H1 (cell line): ENCODE measurements at regions not wholly inside any gene's neighbourhood (a gene's known extent, or its start where the extent isn't known, plus 50 kb on each side); places are given as distances from the start of the nearest gene placed in this dataset.
"Not testable (repeated sequence)": the region's sequence is repeated elsewhere in the genome, so short reads cannot be mapped to it uniquely, and the experiment has no call there.

Experiments
- CTCF ChIA-PET: fragments of 300-600 bp; sonication (Branson Sonifier 250); formaldehyde crosslinking; loops from one replicate; lab custom pipeline; 2021; ENCODE audit not compliant: partially characterized antibody; lab: Charles Lee
- POLR2A ChIA-PET: fragments of 300-600 bp; sonication (Branson Sonifier 250); formaldehyde crosslinking; loops from one replicate; lab custom pipeline; 2021; ENCODE audit warnings: inconsistent platforms; ENCODE audit not compliant: partially characterized antibody; lab: Charles Lee
- DNase-seq, 2 experiments: peaks; one replicate each; pipeline versions ENCODE4 v3.0.0 to v3.0.0-alpha.2; 2010 to 2022; ENCODE audit warnings: low spot score in 2 of 2, low read depth in 1 of 2, mixed read lengths in 1 of 2
- FAIRE-seq: peaks from 2 replicates; lab custom pipeline; 2011; peaks lifted over from hg19 to GRCh38; lab: Jason Lieb, UNC
- H2AFZ ChIP-seq: 2 replicates; pipeline ENCODE4 v1.8.1; 2012; ENCODE audit warnings: low read length, inconsistent platforms
- H2AK5ac ChIP-seq: 2 replicates; pipeline ENCODE4 v1.6.1; 2013; ENCODE audit warnings: low read depth, low read length
- H2BK120ac ChIP-seq: replicated peaks from 2 replicates; pipeline ENCODE3; 2013; ENCODE audit warnings: low read depth, low read length, inconsistent platforms
- H2BK12ac ChIP-seq: 2 replicates; pipeline ENCODE4 v1.6.1; 2013; ENCODE audit warnings: low read depth, low read length
- H2BK15ac ChIP-seq: 2 replicates; pipeline ENCODE4 v1.6.1; 2013; ENCODE audit warnings: low read length
- H2BK20ac ChIP-seq: 2 replicates; pipeline ENCODE4 v1.6.1; 2013; ENCODE audit warnings: low read length
- H2BK5ac ChIP-seq: 2 replicates; pipeline ENCODE4 v1.6.1; 2013; ENCODE audit warnings: low read depth, low read length
- H3K14ac ChIP-seq: 2 replicates; pipeline ENCODE4 v1.6.1; 2013; ENCODE audit warnings: inconsistent platforms; ENCODE audit not compliant: insufficient read length
- H3K18ac ChIP-seq: 2 replicates; pipeline ENCODE4 v1.6.1; 2013; ENCODE audit warnings: low read length; ENCODE audit errors: extremely low read depth
- H3K23ac ChIP-seq: 2 replicates; pipeline ENCODE4 v1.6.1; 2013; ENCODE audit warnings: inconsistent platforms; ENCODE audit not compliant: insufficient read length
- H3K23me2 ChIP-seq: 2 replicates; pipeline ENCODE4 v1.6.1; 2013; ENCODE audit warnings: low read depth, low read length
- H3K27ac ChIP-seq: 2 replicates; pipeline ENCODE4 v1.6.1; 2011; ENCODE audit warnings: low read depth, low read length, inconsistent platforms
- H3K27me3 ChIP-seq, 4 experiments: replicated peaks in 1 of 4; 1 replicate in 1 of 4; 2 replicates in 3 of 4; pipeline versions ENCODE4 v1.6.1 to v1.8.1; 2011 to 2013; ENCODE audit warnings: low read length in 3 of 4, mild to moderate bottlenecking in 3 of 4, inconsistent platforms in 2 of 4, mixed read lengths in 2 of 4, moderate library complexity in 1 of 4; ENCODE audit not compliant: control insufficient read depth in 3 of 4, insufficient read depth in 3 of 4; ENCODE audit errors: extremely low read depth in 1 of 4
- H3K36me3 ChIP-seq, 4 experiments: 2 replicates each; pipeline versions ENCODE4 v1.6.1 to v1.8.1; 2011 to 2013; ENCODE audit warnings: mild to moderate bottlenecking in 4 of 4, low read length in 3 of 4, moderate library complexity in 2 of 4, control low read depth in 1 of 4, inconsistent platforms in 1 of 4; ENCODE audit not compliant: insufficient read depth in 4 of 4, control insufficient read depth in 2 of 4
- H3K4ac ChIP-seq: replicated peaks from 2 replicates; pipeline ENCODE3; 2013; ENCODE audit warnings: low read length, low read depth, mixed read lengths, inconsistent platforms; ENCODE audit not compliant: insufficient read length
- H3K4me1 ChIP-seq, 4 experiments: replicated peaks in 1 of 4; 1 replicate in 1 of 4; 2 replicates in 3 of 4; pipeline versions ENCODE4 v1.6.1 to v1.8.1; 2011 to 2013; ENCODE audit warnings: low read length in 3 of 4, inconsistent platforms in 2 of 4, mixed read lengths in 1 of 4; ENCODE audit not compliant: insufficient read depth in 4 of 4, control insufficient read depth in 3 of 4
- H3K4me2 ChIP-seq, 2 experiments: 2 replicates each; pipeline versions ENCODE4 v1.6.1 to v1.8.1; 2011 to 2013; ENCODE audit warnings: low read depth in 2 of 2, low read length in 2 of 2, control low read depth in 1 of 2, inconsistent platforms in 1 of 2, mild to moderate bottlenecking in 1 of 2; ENCODE audit not compliant: insufficient read depth in 1 of 2
- H3K4me3 ChIP-seq, 4 experiments: fragments of 200-600, 300-600 bp in 1 of 4; sonication (generic), shearing (Covaris generic), sonication (Bioruptor Twin) in 1 of 4; 2 replicates each; pipeline versions ENCODE4 v1.5.1 to v1.8.1; 2011 to 2016; ENCODE audit warnings: low read length in 4 of 4, low read depth in 3 of 4, control low read depth in 2 of 4, inconsistent platforms in 2 of 4, mild to moderate bottlenecking in 2 of 4, mixed read lengths in 1 of 4, moderate library complexity in 1 of 4; ENCODE audit not compliant: insufficient read depth in 2 of 4; ENCODE audit errors: extremely low read depth in 1 of 4
- H3K56ac ChIP-seq: replicated peaks from 2 replicates; pipeline ENCODE3; 2013; ENCODE audit warnings: low read depth, mild to moderate bottlenecking, mixed read lengths, low read length, inconsistent platforms; ENCODE audit not compliant: insufficient read length
- H3K79me1 ChIP-seq: 2 replicates; pipeline ENCODE4 v1.6.1; 2013; ENCODE audit warnings: low read depth, low read length, control low read depth
- H3K79me2 ChIP-seq, 2 experiments: 2 replicates each; pipeline versions ENCODE4 v1.6.1 to v1.8.1; 2012 to 2013; ENCODE audit warnings: low read length in 2 of 2, mild to moderate bottlenecking in 2 of 2, inconsistent platforms in 1 of 2; ENCODE audit not compliant: insufficient read depth in 2 of 2, control insufficient read depth in 1 of 2
- H3K9ac ChIP-seq, 4 experiments: replicated peaks in 1 of 4; 1 replicate in 1 of 4; 2 replicates in 3 of 4; pipeline versions ENCODE4 v1.6.1 to v1.8.1; 2011 to 2013; ENCODE audit warnings: low read depth in 3 of 4, low read length in 3 of 4, control low read depth in 2 of 4, mild to moderate bottlenecking in 2 of 4, moderate library complexity in 2 of 4, inconsistent platforms in 1 of 4; ENCODE audit errors: extremely low read depth in 1 of 4
- H3K9me3 ChIP-seq, 2 experiments: 2 replicates each; pipeline versions ENCODE4 v1.6.1 to v1.8.1; 2012 to 2013; ENCODE audit warnings: mild to moderate bottlenecking in 2 of 2, moderate library complexity in 2 of 2, control low read depth in 1 of 2, inconsistent platforms in 1 of 2, low read depth in 1 of 2, low read length in 1 of 2, mixed read lengths in 1 of 2; ENCODE audit not compliant: insufficient read depth in 2 of 2
- H4K20me1 ChIP-seq, 2 experiments: replicated peaks in 1 of 2; 2 replicates each; pipeline versions ENCODE3 to v1.8.1; 2011 to 2013; ENCODE audit warnings: inconsistent platforms in 2 of 2, low read length in 2 of 2, mild to moderate bottlenecking in 1 of 2; ENCODE audit not compliant: insufficient read depth in 2 of 2, control insufficient read depth in 1 of 2
- H4K5ac ChIP-seq: 2 replicates; pipeline ENCODE4 v1.6.1; 2013; ENCODE audit warnings: low read length, low read depth, mixed read lengths, inconsistent platforms; ENCODE audit not compliant: insufficient read length
- H4K8ac ChIP-seq: 2 replicates; pipeline ENCODE4 v1.8.0; 2013; ENCODE audit warnings: mild to moderate bottlenecking, moderate library complexity, low read length, inconsistent platforms; ENCODE audit not compliant: insufficient read depth; ENCODE audit errors: extremely low read depth
- H4K91ac ChIP-seq: replicated peaks from 2 replicates; pipeline ENCODE3; 2013; ENCODE audit warnings: low read length, mixed read lengths, inconsistent platforms; ENCODE audit not compliant: insufficient read length
- WGBS, 2 experiments: shearing (Covaris generic) in 1 of 2; methylation state at CpG; one replicate each; pipeline versions ENCODE4 v1.1.6 to v1.1.7; 2013 to 2015; ENCODE audit warnings: low lambda C conversion rate in 2 of 2, mixed read lengths in 2 of 2, inconsistent platforms in 1 of 2, low coverage in 1 of 2, missing lambda C conversion rate in 1 of 2; ENCODE audit not compliant: insufficient replicate concordance in 2 of 2, insufficient coverage in 1 of 2, insufficient read length in 1 of 2; ENCODE audit errors: extremely low coverage in 1 of 2, missing lambda C conversion rate in 1 of 2; 5-methylcytosine and 5-hydroxymethylcytosine counted together

DNA sequence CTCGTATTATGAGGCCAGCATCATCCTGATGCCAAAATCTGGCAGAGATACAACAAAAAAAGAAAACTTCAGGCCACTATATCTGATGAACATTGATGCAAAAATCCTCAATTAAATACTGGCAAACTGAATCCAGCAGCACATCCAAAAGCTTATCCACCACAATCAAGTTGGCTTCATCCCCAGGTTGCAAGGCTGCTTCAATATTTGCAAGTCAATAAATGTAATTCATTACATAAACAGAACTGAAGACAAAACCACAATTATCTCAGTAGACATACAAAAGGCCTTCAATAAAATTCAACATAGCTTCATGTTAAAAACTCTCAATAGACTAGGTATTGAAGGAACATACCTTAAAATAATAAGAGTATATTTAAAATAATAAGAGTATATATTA is 815.3 kb upstream of the SLITRK1 start:
- H4K91ac ChIP-seq, CTCF ChIA-PET, H3K4ac ChIP-seq, H3K27me3 ChIP-seq, H3K14ac ChIP-seq, H2BK20ac ChIP-seq, H3K18ac ChIP-seq, H2BK120ac ChIP-seq, DNase-seq, H3K79me2 ChIP-seq, H2BK12ac ChIP-seq, H2AFZ ChIP-seq, POLR2A ChIA-PET, H3K79me1 ChIP-seq, H3K27ac ChIP-seq, H3K23ac ChIP-seq, H2BK15ac ChIP-seq, H4K20me1 ChIP-seq, H3K9ac ChIP-seq, H3K23me2 ChIP-seq, H3K4me2 ChIP-seq, H3K4me3 ChIP-seq, H3K9me3 ChIP-seq, H4K5ac ChIP-seq, H4K8ac ChIP-seq, H3K36me3 ChIP-seq, H3K56ac ChIP-seq, H3K4me1 ChIP-seq, FAIRE-seq, H2BK5ac ChIP-seq, H2AK5ac ChIP-seq: not testable (repeated sequence)
- WGBS, 2 experiments, result 100% methylated on average over 1 of the region's 1 CpG; no CpG with 5 or more reads in 1 of the 2 experiments
